Gastroesophageal sphincter (tissue), 3 donors: ENCODE measurements at regions not wholly inside any gene's neighbourhood (a gene's known extent, or its start where the extent isn't known, plus 50 kb on each side); places are given as distances from the start of the nearest gene placed in this dataset.

ENCODE experiments used
- EP300 ChIP-seq: sonication (generic); formaldehyde crosslinking; IDR thresholded peaks from one replicate; pipeline ENCODE4 v1.6.1; 2017; ENCODE audit warnings: antibody characterized with exemption, mild to moderate bottlenecking
- POLR2A ChIP-seq, 2 donors: fragments of 450-650 bp; IDR thresholded peaks; one replicate each; pipeline ENCODE4 v1.6.1; 2017; ENCODE audit warnings: antibody characterized with exemption in 2 of 2, mild to moderate bottlenecking in 2 of 2, moderate library complexity in 1 of 2
- POLR2AphosphoS5 ChIP-seq: sonication (generic); formaldehyde crosslinking; IDR thresholded peaks from one replicate; pipeline ENCODE4 v1.6.1; 2017; ENCODE audit warnings: antibody characterized with exemption
- TF ChIP-seq, protein P1 (sequence below), 4 experiments: fragments of 200-600 bp in 2 of 4; fragments of 450-650 bp in 2 of 4; sonication (generic) in 1 of 4; IDR thresholded peaks; one replicate each; pipeline ENCODE4 v1.5.1; 2017 to 2019; ENCODE audit warnings: antibody characterized with exemption in 4 of 4, mild to moderate bottlenecking in 2 of 4, moderate library complexity in 2 of 4

GRCh38 chr2:75790121-75790813 lies 79.6 kb upstream of the GCFC2 start:
- TF ChIP-seq POLR2A (IDR thresholded peaks at IDR 0.05) (no peak), EP300 (no peak), POLR2AphosphoS5 (no peak)
- TF ChIP-seq, protein P1, sequence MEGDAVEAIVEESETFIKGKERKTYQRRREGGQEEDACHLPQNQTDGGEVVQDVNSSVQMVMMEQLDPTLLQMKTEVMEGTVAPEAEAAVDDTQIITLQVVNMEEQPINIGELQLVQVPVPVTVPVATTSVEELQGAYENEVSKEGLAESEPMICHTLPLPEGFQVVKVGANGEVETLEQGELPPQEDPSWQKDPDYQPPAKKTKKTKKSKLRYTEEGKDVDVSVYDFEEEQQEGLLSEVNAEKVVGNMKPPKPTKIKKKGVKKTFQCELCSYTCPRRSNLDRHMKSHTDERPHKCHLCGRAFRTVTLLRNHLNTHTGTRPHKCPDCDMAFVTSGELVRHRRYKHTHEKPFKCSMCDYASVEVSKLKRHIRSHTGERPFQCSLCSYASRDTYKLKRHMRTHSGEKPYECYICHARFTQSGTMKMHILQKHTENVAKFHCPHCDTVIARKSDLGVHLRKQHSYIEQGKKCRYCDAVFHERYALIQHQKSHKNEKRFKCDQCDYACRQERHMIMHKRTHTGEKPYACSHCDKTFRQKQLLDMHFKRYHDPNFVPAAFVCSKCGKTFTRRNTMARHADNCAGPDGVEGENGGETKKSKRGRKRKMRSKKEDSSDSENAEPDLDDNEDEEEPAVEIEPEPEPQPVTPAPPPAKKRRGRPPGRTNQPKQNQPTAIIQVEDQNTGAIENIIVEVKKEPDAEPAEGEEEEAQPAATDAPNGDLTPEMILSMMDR (IDR thresholded peaks at IDR 0.05) = no peak
